ENCODE measurements at regions not wholly inside any gene's neighbourhood (a gene's known extent, or its start where the extent isn't known, plus 50 kb on each side); places are given as distances from the start of the nearest gene placed in this dataset.

DNA sequence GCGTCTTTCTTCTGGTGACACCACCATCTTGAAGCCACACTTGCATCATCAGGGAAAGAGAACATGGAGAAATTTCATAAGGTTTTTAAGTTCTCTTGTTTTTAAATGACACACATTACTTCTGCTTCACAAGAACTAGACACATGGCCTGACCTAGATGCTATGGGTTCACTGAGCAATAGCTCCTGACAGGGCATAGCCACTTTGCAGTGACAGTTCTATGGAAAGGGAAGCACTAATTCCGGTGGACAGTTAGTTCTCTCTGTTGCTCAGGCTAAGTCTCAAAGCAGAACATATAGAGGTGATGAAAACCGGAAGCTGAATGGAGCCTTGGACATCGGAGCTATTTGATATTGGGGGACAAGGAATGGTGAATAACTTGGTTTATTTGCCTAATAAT is 940.1 kb upstream of the WWC1 start:
- no peak for TF ChIP-seq Cebpa-rat (IDR thresholded peaks at IDR 0.05)

DNA sequence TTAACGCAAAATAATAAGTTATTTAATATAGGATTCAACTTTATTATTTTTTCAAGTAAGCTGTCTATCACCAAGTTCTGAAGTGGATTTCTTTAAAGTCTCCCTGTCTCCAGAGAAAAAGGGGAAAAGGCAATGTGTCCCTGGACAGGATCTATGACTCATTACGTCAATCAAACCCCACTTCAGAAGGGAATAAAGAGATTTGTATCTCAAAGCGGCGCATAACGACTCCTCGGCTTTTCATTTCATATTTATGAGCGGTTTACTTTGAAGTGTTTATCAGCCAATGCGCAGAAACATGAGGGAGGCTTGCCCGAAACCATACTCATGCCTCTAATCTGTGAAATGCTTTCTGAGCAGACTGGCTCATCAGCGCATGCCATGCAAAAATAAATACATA is 938.6 kb upstream of the WWC1 start:
- Histone ChIP-seq H3K4me1 (peaks cover 62% of the 10 kb centered on the region), H3K27ac (no peak overlapping the region), H3K9ac (no peak overlapping the region), H3K9me3 (peaks cover 22% of the 10 kb centered on the region), H3K27me3 (no peaks in the 10 kb centered on the region), H3K4me3 (no peak overlapping the region), H3K4me2 (no peak overlapping the region), H3K36me3 (no peaks in the 10 kb centered on the region), H4K20me1 (no peaks in the 10 kb centered on the region)
- TF ChIP-seq Cebpa-rat (IDR thresholded peaks at IDR 0.05) = no peak

More for the DNA sequence above, 940.1 kb upstream of the WWC1 start:
- H3K36me3 ChIP-seq = no peaks in the 10 kb centered on the region
- no peaks in the 10 kb centered on the region for H3K27me3 ChIP-seq
- no peaks in the 10 kb centered on the region for H4K20me1 ChIP-seq
- H3K4me1 ChIP-seq = peaks cover 72% of the 10 kb centered on the region
- H3K27ac ChIP-seq = peak overlapping the region; percentile 23; the same call in 1 of the 2 replicates
- H3K9ac ChIP-seq = no peak overlapping the region
- peak overlapping the region; percentile 29; the same call in 1 of the 2 replicates for H3K4me2 ChIP-seq
- peaks cover 15% of the 10 kb centered on the region for H3K9me3 ChIP-seq
- H3K4me3 ChIP-seq = no peak overlapping the region

DNA sequence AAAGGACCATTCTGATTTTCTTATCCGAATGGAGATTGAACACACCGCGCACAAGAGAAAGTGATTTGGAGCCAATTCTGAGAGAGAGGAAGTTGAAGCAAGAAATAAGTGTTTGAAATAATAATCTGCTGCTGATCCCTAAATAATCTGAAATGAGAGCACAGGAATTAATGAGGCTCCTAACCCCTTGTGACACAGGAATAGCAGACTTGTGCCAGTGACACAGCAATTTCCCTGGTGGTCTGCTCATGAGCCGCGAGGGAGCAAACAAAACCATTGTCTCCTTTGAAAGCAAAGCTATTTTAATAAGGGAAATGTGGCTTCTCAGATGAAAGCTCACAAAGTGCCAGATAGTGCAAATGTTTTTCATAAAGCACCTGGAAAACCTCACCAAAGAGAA is 936.1 kb upstream of the WWC1 start:
- Histone ChIP-seq H3K4me2 (peak overlapping the region; percentile 64), H4K20me1 (no peaks in the 10 kb centered on the region), H3K9ac (no peak overlapping the region; the same call in 1 of the 2 replicates), H3K36me3 (0 out of 2 replicates have a peak, but pooled peaks cover 7% of the 10 kb centered on the region), H3K4me3 (no peak overlapping the region), H3K27ac (peak overlapping the region; percentile 50; the same call in 1 of the 2 replicates), H3K27me3 (no peaks in the 10 kb centered on the region), H3K4me1 (peaks cover 39% of the 10 kb centered on the region), H3K9me3 (peaks cover 47% of the 10 kb centered on the region)
- no peak for TF ChIP-seq Cebpa-rat (IDR thresholded peaks at IDR 0.05)

DNA sequence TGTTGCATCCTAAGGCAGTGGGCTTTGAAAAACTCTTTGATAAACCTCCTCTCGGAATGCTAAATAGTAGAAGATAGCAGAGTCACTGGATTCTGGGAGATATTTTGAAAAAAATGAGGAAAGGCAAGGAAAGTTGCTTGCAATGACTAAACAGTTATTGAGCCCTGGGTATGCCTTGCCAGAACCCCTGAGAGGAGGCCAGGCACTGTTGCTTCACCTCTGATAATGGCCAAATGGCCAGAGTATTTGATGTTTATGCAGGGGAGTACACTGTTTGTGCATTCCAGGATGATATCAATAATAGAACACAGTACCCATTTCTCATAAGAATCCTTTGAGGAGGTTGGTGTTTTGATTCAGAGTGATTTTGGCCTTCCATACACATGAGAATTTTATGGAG is 935.1 kb upstream of the WWC1 start:
- Histone ChIP-seq H3K27me3 (no peaks in the 10 kb centered on the region), H3K27ac (no peak overlapping the region; the same call in 1 of the 2 replicates), H3K9me3 (peaks cover 49% of the 10 kb centered on the region), H3K9ac (no peak overlapping the region), H3K4me3 (no peak overlapping the region), H3K36me3 (0 out of 2 replicates have a peak, but pooled peaks cover 7% of the 10 kb centered on the region), H3K4me2 (peak overlapping the region; percentile 64), H4K20me1 (no peaks in the 10 kb centered on the region), H3K4me1 (peaks cover 37% of the 10 kb centered on the region)
- TF ChIP-seq Cebpa-rat (IDR thresholded peaks at IDR 0.05) = no peak

DNA sequence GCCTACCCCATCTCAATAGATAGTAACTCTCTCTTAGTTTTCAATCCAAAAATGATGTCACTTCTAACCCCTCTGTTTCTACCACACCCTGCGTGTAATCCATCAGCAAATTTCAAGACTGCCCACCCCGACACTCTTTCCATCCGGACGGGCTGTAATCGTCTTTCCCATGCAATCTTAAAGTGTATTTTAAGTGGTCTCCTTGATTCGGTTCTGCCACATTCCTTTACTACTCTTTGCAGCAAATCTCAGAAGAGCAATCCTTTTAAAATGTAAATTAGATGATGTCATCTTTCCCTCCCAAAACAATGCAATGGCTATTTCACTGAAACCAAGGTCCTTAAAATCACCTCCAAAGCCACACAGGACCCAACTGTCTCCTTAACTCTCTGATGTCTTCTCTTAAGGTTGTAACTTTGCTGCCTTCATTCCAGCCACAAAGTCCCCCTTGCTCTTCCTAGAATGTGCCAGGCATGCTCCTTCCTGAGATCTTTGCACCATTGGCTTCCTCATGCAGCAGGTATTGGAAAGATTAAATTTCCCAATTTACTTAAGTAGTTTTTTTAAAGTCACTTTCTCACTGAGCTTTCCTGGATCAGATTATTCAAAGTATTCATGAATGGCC is 932.5 kb upstream of the WWC1 start:
- no peaks in the 10 kb centered on the region for H4K20me1 ChIP-seq
- H3K9ac ChIP-seq = no peak overlapping the region
- TF ChIP-seq Cebpa-rat (IDR thresholded peaks at IDR 0.05) = no peak
- H3K27ac ChIP-seq = no peak overlapping the region
- no peak overlapping the region for H3K4me2 ChIP-seq
- H3K9me3 ChIP-seq = peaks cover 43% of the 10 kb centered on the region
- H3K4me3 ChIP-seq = no peak overlapping the region
- H3K27me3 ChIP-seq = no peaks in the 10 kb centered on the region
- H3K4me1 ChIP-seq = peaks cover 27% of the 10 kb centered on the region
- H3K36me3 ChIP-seq = 0 out of 2 replicates have a peak, but pooled peaks cover 7% of the 10 kb centered on the region

DNA sequence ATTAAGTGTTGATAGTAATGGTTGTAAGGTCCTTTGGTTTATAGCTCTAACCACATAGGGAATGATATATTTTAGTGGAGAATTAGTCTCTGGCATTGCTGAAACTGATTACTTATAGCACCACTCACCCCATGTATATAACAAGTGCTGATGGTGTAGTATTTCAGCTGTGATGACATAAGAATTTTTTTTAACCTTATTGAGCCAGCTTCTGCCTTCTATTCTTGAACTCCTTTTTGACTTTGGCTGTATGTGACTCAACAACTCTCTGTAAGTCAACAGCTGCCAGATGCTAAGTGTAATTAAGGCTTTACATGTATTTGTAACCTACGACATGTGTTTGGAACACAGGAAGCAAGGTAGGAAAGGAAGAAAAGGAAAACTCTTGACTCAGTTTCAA is 929.6 kb upstream of the WWC1 start:
- no peak overlapping the region for H3K9ac ChIP-seq
- 0 out of 2 replicates have a peak, but pooled peaks cover 7% of the 10 kb centered on the region for H3K36me3 ChIP-seq
- H3K4me2 ChIP-seq = no peak overlapping the region
- TF ChIP-seq Cebpa-rat (IDR thresholded peaks at IDR 0.05) = no peak
- no peaks in the 10 kb centered on the region for H3K27me3 ChIP-seq
- H3K4me1 ChIP-seq = peaks cover under 1% of the 10 kb centered on the region; the same call in 1 of the 2 replicates
- peaks cover 52% of the 10 kb centered on the region for H3K9me3 ChIP-seq
- no peak overlapping the region for H3K27ac ChIP-seq
- no peak overlapping the region for H3K4me3 ChIP-seq
- H4K20me1 ChIP-seq = no peaks in the 10 kb centered on the region

DNA sequence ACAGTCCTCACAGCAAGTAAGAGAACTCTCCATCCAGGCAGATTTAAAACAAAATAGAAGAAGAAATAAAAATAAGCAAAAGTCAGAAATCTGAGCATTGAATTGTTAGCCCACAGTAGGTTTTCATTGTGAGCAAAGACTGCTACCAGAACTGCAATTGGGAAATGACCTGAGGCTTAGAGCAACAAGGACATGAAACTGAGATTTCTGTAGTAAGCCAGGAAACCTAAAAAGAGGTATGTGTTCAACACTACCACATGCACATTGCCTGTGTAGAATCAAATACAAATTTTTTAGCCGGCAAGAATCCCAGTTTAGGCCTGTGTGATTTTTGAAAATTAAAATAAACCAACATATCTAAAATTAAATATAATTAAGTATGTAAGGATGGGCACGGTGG is 928.4 kb upstream of the WWC1 start:
- no peaks in the 10 kb centered on the region for H3K27me3 ChIP-seq
- H3K9ac ChIP-seq = no peak overlapping the region
- no peak overlapping the region for H3K27ac ChIP-seq
- H3K36me3 ChIP-seq = 0 out of 2 replicates have a peak, but pooled peaks cover 7% of the 10 kb centered on the region
- no peaks in the 10 kb centered on the region for H3K4me1 ChIP-seq
- peaks cover 42% of the 10 kb centered on the region for H3K9me3 ChIP-seq
- H4K20me1 ChIP-seq = no peaks in the 10 kb centered on the region
- no peak overlapping the region for H3K4me3 ChIP-seq
- no peak overlapping the region for H3K4me2 ChIP-seq
- TF ChIP-seq Cebpa-rat (IDR thresholded peaks at IDR 0.05) = no peak

DNA sequence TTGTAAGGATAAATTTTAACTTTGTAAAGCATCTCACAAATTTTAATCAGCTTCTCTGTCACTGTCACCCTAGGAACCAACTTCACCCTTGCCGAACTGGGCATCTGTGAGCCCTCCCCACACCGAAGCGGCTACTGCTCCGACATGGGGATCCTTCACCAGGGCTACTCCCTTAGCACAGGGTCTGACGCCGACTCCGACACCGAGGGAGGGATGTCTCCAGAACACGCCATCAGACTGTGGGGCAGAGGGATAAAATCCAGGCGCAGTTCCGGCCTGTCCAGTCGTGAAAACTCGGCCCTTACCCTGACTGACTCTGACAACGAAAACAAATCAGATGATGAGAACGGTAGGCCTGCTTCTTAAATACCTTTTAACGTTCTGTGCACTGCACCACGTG is 916.3 kb upstream of the WWC1 start:
- H3K36me3 ChIP-seq = no peaks in the 10 kb centered on the region
- no peak overlapping the region for H3K9ac ChIP-seq
- no peaks in the 10 kb centered on the region for H4K20me1 ChIP-seq
- no peak overlapping the region for H3K4me3 ChIP-seq
- no peak overlapping the region for H3K4me2 ChIP-seq
- H3K4me1 ChIP-seq = no peaks in the 10 kb centered on the region
- no peaks in the 10 kb centered on the region for H3K27me3 ChIP-seq
- H3K9me3 ChIP-seq = 0 out of 2 replicates have a peak, but pooled peaks cover 5% of the 10 kb centered on the region
- no peak for TF ChIP-seq Cebpa-rat (IDR thresholded peaks at IDR 0.05)
- no peak overlapping the region for H3K27ac ChIP-seq

DNA sequence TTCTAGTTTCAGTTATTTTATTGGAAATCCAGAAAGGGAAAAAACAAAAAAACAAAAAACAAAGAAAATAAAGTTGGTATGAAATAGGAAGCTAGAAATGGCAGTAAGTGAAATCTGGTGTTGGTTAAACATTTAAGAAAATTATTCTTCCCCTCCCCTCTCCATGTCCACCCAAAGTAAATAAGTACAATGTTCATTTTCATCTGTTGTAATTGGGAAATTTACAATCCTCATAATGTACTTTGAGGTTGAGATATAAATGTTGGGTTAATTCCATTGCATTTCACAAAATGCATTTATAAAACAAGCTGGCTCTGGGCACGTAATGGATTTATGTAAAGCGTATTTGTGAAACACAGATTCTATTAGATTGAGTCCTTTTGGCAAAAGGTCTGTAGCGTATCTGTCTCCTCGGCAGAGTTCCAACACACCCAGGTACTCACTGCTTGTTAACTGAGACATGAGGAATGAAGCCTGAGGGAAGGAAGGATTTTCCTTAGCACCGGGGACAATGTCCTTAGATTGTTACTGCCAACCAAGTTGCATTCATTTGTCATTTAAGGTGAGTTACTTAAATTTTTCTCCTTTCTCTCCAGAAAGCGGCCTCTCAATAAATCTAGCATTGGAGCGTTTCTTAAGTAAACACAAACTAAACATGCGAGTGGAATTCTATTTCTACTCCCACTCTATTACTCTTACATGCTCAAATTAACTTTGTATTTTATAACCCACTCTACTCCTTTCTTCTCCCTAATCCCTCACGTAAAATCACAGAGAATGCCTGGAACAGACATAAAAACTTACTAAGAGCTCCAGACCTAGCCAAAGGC is 912.3 kb upstream of the WWC1 start:
- H3K36me3 ChIP-seq = no peaks in the 10 kb centered on the region
- H3K4me2 ChIP-seq = no peak overlapping the region
- H3K27ac ChIP-seq = no peak overlapping the region
- no peak overlapping the region for H3K4me3 ChIP-seq
- no peak for TF ChIP-seq Cebpa-rat (IDR thresholded peaks at IDR 0.05)
- H3K9ac ChIP-seq = no peak overlapping the region
- 0 out of 2 replicates have a peak, but pooled peaks cover 5% of the 10 kb centered on the region for H3K9me3 ChIP-seq
- H4K20me1 ChIP-seq = no peaks in the 10 kb centered on the region
- H3K27me3 ChIP-seq = no peaks in the 10 kb centered on the region
- H3K4me1 ChIP-seq = no peaks in the 10 kb centered on the region

DNA sequence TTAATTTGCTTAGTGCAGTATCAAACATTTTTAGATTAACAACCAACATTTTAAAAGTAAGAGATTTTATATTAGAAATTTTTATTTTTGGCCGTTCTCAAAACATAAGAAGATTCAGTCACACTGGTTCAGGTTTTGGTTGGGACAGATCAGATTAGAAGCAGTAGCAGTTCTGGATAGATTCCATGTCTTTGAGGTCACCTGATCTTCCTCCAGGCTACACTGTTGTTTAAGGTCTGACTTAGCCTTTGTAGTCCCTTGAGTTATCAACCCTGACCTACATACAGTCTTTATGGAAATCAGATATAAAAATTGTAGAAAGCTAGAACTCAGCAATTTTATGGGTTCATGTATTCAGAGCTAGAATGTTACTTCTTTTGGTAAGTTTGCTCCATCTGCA is 910.0 kb upstream of the WWC1 start:
- Histone ChIP-seq H3K9ac (no peak overlapping the region), H3K27me3 (no peaks in the 10 kb centered on the region), H4K20me1 (no peaks in the 10 kb centered on the region), H3K9me3 (no peaks in the 10 kb centered on the region), H3K4me1 (no peaks in the 10 kb centered on the region), H3K4me2 (no peak overlapping the region), H3K36me3 (no peaks in the 10 kb centered on the region), H3K4me3 (no peak overlapping the region), H3K27ac (no peak overlapping the region)
- no peak for TF ChIP-seq Cebpa-rat (IDR thresholded peaks at IDR 0.05)
